ENCODE measurements at regions not wholly inside any gene's neighbourhood (a gene's known extent, or its start where the extent isn't known, plus 50 kb on each side); places are given as distances from the start of the nearest gene placed in this dataset.

- TF ChIP-seq POLR2A (IDR thresholded peaks at IDR 0.05) = no peak
- TF ChIP-seq, protein P1, sequence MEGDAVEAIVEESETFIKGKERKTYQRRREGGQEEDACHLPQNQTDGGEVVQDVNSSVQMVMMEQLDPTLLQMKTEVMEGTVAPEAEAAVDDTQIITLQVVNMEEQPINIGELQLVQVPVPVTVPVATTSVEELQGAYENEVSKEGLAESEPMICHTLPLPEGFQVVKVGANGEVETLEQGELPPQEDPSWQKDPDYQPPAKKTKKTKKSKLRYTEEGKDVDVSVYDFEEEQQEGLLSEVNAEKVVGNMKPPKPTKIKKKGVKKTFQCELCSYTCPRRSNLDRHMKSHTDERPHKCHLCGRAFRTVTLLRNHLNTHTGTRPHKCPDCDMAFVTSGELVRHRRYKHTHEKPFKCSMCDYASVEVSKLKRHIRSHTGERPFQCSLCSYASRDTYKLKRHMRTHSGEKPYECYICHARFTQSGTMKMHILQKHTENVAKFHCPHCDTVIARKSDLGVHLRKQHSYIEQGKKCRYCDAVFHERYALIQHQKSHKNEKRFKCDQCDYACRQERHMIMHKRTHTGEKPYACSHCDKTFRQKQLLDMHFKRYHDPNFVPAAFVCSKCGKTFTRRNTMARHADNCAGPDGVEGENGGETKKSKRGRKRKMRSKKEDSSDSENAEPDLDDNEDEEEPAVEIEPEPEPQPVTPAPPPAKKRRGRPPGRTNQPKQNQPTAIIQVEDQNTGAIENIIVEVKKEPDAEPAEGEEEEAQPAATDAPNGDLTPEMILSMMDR (IDR thresholded peaks at IDR 0.05 in 4 of 5, conservative IDR thresholded peaks at IDR 0.05 in 1 of 5) = no peak
Measured at GRCh38 chr2:42897358-42897757, 105.0 kb upstream of the HAAO start.

Data from gastrocnemius medialis (tissue), 4 donors.